HepG2 (cell line): ENCODE measurements at regions not wholly inside any gene's neighbourhood (a gene's known extent, or its start where the extent isn't known, plus 50 kb on each side); places are given as distances from the start of the nearest gene placed in this dataset.

ENCODE experiments used
- HNF4A ChIP-seq: sonication (generic); formaldehyde crosslinking; IDR thresholded peaks from 2 replicates; pipeline ENCODE4 v1.4.0; 2020; ENCODE audit warnings: missing genetic modification reagents
- ISX ChIP-seq: sonication (generic); formaldehyde crosslinking; conservative IDR thresholded peaks from 2 replicates; pipeline ENCODE4 v1.5.0; 2020; ENCODE audit warnings: missing genetic modification reagents
- TOE1 ChIP-seq: sonication (generic); formaldehyde crosslinking; IDR thresholded peaks from 2 replicates; pipeline ENCODE4 v1.4.0; 2020; ENCODE audit warnings: mild to moderate bottlenecking, missing genetic modification reagents
- YY1 ChIP-seq: IDR thresholded peaks from 2 replicates; pipeline ENCODE4 v1.6.1; 2011; ENCODE audit warnings: low read length, low read depth, moderate library complexity, mild to moderate bottlenecking; ENCODE audit not compliant: insufficient read depth, insufficient replicate concordance
- ZNF282 ChIP-seq: fragments of 450-650 bp; IDR thresholded peaks from 2 replicates; pipeline ENCODE4 v1.6.1; 2018; ENCODE audit not compliant: partially characterized antibody
- TF ChIP-seq, protein P1 (sequence below): sonication (generic); formaldehyde crosslinking; IDR thresholded peaks from 2 replicates; pipeline ENCODE4 v1.5.0; 2020; ENCODE audit warnings: mild to moderate bottlenecking, missing genetic modification reagents, moderate library complexity

DNA sequence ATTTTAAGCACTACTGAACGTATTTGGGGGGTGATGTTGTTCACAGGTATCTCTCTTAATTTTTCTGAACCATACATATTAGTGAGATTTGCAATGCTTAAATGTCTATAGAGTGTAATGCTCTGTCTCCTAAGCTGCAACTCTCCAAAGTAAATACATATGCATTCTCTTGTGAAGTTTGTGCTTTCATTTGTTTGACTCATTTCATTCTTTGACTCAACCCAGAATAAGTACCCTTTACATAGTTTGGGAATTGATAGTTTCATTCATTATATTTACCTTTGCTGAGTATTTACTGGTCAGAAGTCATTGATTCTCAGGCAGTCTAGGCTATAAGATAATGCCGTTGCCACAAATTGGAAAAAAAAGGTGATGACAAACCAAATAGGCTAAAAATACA is 406.9 kb downstream of the FGF9 start:
- no peak for TF ChIP-seq TOE1
- TF ChIP-seq ISX: no peak
- TF ChIP-seq ZNF282: no peak
- no peak for TF ChIP-seq HNF4A
- no peak for TF ChIP-seq YY1
- TF ChIP-seq, protein P1, sequence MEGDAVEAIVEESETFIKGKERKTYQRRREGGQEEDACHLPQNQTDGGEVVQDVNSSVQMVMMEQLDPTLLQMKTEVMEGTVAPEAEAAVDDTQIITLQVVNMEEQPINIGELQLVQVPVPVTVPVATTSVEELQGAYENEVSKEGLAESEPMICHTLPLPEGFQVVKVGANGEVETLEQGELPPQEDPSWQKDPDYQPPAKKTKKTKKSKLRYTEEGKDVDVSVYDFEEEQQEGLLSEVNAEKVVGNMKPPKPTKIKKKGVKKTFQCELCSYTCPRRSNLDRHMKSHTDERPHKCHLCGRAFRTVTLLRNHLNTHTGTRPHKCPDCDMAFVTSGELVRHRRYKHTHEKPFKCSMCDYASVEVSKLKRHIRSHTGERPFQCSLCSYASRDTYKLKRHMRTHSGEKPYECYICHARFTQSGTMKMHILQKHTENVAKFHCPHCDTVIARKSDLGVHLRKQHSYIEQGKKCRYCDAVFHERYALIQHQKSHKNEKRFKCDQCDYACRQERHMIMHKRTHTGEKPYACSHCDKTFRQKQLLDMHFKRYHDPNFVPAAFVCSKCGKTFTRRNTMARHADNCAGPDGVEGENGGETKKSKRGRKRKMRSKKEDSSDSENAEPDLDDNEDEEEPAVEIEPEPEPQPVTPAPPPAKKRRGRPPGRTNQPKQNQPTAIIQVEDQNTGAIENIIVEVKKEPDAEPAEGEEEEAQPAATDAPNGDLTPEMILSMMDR: no peak
